CD4-positive, CD25-positive, alpha-beta regulatory T cell (primary cell): ENCODE measurements at regions not wholly inside any gene's neighbourhood (a gene's known extent, or its start where the extent isn't known, plus 50 kb on each side); places are given as distances from the start of the nearest gene placed in this dataset.

Experiments
- ATAC-seq, 2 donors: fragments of 150-1000 bp; cut with Tn5 transposase; one replicate each; pipeline ENCODE4 v1.10.0; 2021; ENCODE audit warnings: low read depth in 2 of 2, moderate number of reproducible peaks in 2 of 2, moderate library complexity in 1 of 2
- DNase-seq, 3 donors: peaks; one replicate each; pipeline versions ENCODE4 v3.0.0 to v3.0.0-alpha.2; 2012 to 2022; ENCODE audit warnings: mixed read lengths in 1 of 3
- H3K27ac ChIP-seq: one replicate; pipeline ENCODE4 v1.7.0; 2013; ENCODE audit warnings: mild to moderate bottlenecking, low read length; ENCODE audit not compliant: insufficient read depth, poor library complexity, severe bottlenecking
- H3K27me3 ChIP-seq: one replicate; pipeline ENCODE4 v1.7.0; 2013; ENCODE audit warnings: low read length; ENCODE audit not compliant: control insufficient read depth, insufficient read depth
- H3K36me3 ChIP-seq: one replicate; pipeline ENCODE4 v1.7.0; 2013; ENCODE audit warnings: mild to moderate bottlenecking, low read length, moderate library complexity; ENCODE audit not compliant: control insufficient read depth, insufficient read depth
- H3K4me1 ChIP-seq: 2 replicates; pipeline ENCODE4 v1.7.0; 2013; ENCODE audit warnings: mild to moderate bottlenecking, low read length; ENCODE audit not compliant: insufficient read depth, control insufficient read depth, poor library complexity, severe bottlenecking
- H3K4me3 ChIP-seq: one replicate; pipeline ENCODE4 v1.7.0; 2013; ENCODE audit warnings: low read depth, mild to moderate bottlenecking, low read length, moderate library complexity
- H3K9me3 ChIP-seq, 2 experiments: 1 replicate in 1 of 2; 2 replicates in 1 of 2; pipeline ENCODE4 v1.7.0; 2013; ENCODE audit warnings: low read length in 2 of 2, mild to moderate bottlenecking in 1 of 2, moderate library complexity in 1 of 2; ENCODE audit not compliant: control insufficient read depth in 2 of 2
- H3K27ac Mint-ChIP-seq, 3 donors: one replicate each; pipeline ENCODE4 v1.8.0; 2020 to 2022; ENCODE audit warnings: mild to moderate bottlenecking in 3 of 3, mixed read lengths in 3 of 3, moderate library complexity in 2 of 3
- H3K27me3 Mint-ChIP-seq: one replicate; pipeline ENCODE4 v1.8.0; 2022; ENCODE audit warnings: mild to moderate bottlenecking, mixed read lengths
- H3K36me3 Mint-ChIP-seq: one replicate; pipeline ENCODE4 v1.8.0; 2020; ENCODE audit warnings: mixed read lengths
- H3K4me1 Mint-ChIP-seq, 4 donors: one replicate each; pipeline ENCODE4 v1.8.0; 2020 to 2022; ENCODE audit warnings: mixed read lengths in 4 of 4, mild to moderate bottlenecking in 1 of 4
- H3K4me3 Mint-ChIP-seq, 4 donors: one replicate each; pipeline ENCODE4 v1.8.0; 2020 to 2022; ENCODE audit warnings: mild to moderate bottlenecking in 4 of 4, mixed read lengths in 4 of 4, moderate library complexity in 3 of 4
- H3K9me3 Mint-ChIP-seq, 7 donors: one replicate each; pipeline ENCODE4 v1.8.0; 2020 to 2022; ENCODE audit warnings: mixed read lengths in 7 of 7, mild to moderate bottlenecking in 3 of 7, moderate library complexity in 2 of 7

DNA sequence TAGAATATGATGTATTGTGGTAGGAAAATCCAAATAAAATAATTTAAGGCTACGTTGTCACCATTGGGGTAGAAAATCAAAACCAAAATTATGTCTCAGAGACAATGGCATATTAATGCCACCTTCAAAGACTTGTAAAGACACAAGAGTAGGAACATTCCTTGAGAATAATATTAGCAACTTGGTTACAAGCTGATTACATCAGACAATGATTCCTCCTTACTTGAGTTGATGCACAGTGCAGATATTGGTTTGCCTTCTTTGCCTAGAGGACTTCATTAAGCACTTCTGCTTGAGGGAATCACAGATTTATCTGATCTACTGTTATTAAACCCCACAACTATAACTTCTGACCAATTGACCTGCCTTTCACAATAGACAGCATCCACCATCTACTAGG, 500.2 kb downstream of the CDH9 start:
- Mint-ChIP-seq H3K27me3 (no peaks in the 10 kb centered on the region), H3K9me3 (peaks cover 3 to 34% (median 11%) of the 10 kb centered on the region in 7 donors), H3K36me3 (no peaks in the 10 kb centered on the region), H3K4me3 (no peak overlapping the region), H3K27ac (no peak overlapping the region), H3K4me1 (no peaks in the 10 kb centered on the region)
- ATAC-seq: no peak
- Histone ChIP-seq H3K4me3 (no peak overlapping the region), H3K4me1 (no peaks in the 10 kb centered on the region), H3K27ac (no peak overlapping the region), H3K27me3 (no peaks in the 10 kb centered on the region), H3K9me3 (peaks cover 4 to 17% of the 10 kb centered on the region in 2 experiments), H3K36me3 (no peaks in the 10 kb centered on the region)
- no peak for DNase-seq

DNA sequence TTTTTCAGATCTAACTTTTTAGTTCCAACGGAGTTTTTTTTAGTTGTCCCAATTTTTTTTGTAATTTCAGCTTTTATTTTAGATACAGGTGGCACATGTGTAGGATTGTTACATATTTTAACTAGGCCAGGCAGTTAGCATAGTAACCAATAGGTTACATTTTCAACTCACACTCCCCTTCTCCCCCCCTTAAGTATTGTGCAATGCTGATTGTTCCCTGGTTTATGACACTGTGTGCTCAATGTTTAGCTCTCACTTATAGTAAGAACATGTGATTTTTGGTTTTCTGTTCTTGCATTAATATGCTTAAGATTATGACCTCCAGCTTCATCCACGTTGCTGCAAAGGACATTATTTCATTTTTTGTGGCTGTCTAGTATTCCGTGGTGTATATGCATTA, 503.2 kb downstream of the CDH9 start:
- peaks cover 0 to 4% of the 10 kb centered on the region in 2 experiments for H3K9me3 ChIP-seq
- Mint-ChIP-seq H3K27me3 (no peaks in the 10 kb centered on the region), H3K9me3 (peaks cover 1 to 28% (median 10%) of the 10 kb centered on the region in 7 donors), H3K4me3 (no peak overlapping the region), H3K4me1 (no peaks in the 10 kb centered on the region), H3K36me3 (no peaks in the 10 kb centered on the region), H3K27ac (no peak overlapping the region)
- no peaks in the 10 kb centered on the region for H3K27me3 ChIP-seq
- no peak for ATAC-seq
- DNase-seq: no peak
- H3K27ac ChIP-seq: no peak overlapping the region
- no peak overlapping the region for H3K4me3 ChIP-seq
- no peaks in the 10 kb centered on the region for H3K4me1 ChIP-seq
- H3K36me3 ChIP-seq: no peaks in the 10 kb centered on the region

DNA sequence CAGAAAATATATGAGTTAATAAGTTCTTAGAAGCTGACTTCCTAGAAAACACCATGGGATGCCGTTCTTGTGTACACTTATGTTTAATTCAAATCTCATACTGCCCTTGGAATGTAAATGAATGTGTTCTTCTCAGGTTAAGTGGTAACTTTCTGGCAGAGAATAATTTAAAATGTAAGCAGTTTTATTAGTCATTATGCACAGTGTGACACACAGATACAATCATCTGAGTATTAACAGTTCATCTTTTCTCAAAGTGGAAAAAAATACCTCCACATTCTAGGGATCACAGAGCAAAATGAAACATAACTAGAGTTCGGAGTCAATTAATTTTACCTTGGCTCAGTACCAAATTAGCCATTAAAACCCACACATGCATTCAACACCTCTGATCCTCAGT, 508.1 kb downstream of the CDH9 start:
- no peak overlapping the region for H3K4me3 Mint-ChIP-seq

DNA sequence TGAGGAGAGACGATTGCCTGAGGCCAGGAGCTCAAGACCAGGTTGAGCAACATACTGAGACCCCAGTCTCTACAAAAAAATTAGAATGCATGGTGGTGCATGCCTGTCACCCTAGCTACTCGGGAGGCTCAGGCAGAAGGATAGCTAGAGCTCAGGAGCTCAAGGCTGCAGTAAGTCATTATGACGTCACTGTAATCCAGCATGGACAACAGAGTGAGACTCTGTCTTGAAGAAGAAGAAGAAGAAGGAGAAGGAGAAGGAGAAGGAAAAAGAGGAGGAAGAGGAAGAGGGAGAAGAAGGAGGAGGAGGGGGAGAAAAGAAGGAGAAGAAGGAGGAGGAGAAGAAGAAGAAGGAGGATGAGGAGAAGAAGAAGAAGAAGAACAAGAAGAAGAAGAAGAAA, 519.1 kb downstream of the CDH9 start:
- no peak overlapping the region for H3K4me3 ChIP-seq

More for the DNA sequence above, 508.1 kb downstream of the CDH9 start:
- Mint-ChIP-seq H3K27me3 (no peaks in the 10 kb centered on the region), H3K27ac (no peak overlapping the region), H3K4me1 (no peaks in the 10 kb centered on the region), H3K36me3 (no peaks in the 10 kb centered on the region), H3K9me3 (peaks cover 1 to 13% (median 6%) of the 10 kb centered on the region in 7 donors)
- no peaks in the 10 kb centered on the region for H3K9me3 ChIP-seq
- no peaks in the 10 kb centered on the region for H3K4me1 ChIP-seq
- no peaks in the 10 kb centered on the region for H3K27me3 ChIP-seq
- no peak overlapping the region for H3K4me3 ChIP-seq
- H3K27ac ChIP-seq: no peak overlapping the region
- no peak for ATAC-seq
- DNase-seq: no peak
- no peaks in the 10 kb centered on the region for H3K36me3 ChIP-seq

DNA sequence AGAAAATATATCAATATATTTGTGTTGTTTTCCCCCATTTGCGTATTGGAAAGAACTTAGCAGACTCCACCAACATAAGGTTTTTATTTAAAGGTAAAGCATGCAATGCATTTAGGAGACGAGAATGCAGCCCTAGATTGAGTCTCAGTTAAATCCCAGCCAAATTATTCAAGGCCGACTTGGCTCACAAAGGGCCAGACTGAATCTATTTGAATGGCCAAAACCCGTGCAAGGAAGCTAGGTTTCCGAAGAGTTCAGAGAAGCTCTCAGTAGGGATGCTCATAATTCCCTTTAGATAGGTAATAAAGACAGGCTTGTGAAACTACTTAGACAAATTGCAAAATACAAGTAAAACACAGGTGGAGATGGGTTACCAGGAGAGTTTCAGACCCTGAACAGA, 520.3 kb downstream of the CDH9 start:
- Mint-ChIP-seq H3K4me1 (no peaks in the 10 kb centered on the region), H3K27ac (no peak overlapping the region)

More for the DNA sequence above, 519.1 kb downstream of the CDH9 start:
- no peaks in the 10 kb centered on the region for H3K36me3 Mint-ChIP-seq
- no peaks in the 10 kb centered on the region for H3K36me3 ChIP-seq
- ATAC-seq (no peak), DNase-seq (no peak)
- peaks cover 0 to 26% (median 7%) of the 10 kb centered on the region in 7 donors for H3K9me3 Mint-ChIP-seq
- no peaks in the 10 kb centered on the region for H3K27me3 Mint-ChIP-seq
- no peaks in the 10 kb centered on the region for H3K4me1 Mint-ChIP-seq
- no peaks in the 10 kb centered on the region for H3K4me1 ChIP-seq
- peaks cover 0 to 4% of the 10 kb centered on the region in 2 experiments for H3K9me3 ChIP-seq
- no peaks in the 10 kb centered on the region for H3K27me3 ChIP-seq
- H3K27ac ChIP-seq: no peak overlapping the region
- no peak overlapping the region for H3K27ac Mint-ChIP-seq
- no peak overlapping the region for H3K4me3 Mint-ChIP-seq

DNA sequence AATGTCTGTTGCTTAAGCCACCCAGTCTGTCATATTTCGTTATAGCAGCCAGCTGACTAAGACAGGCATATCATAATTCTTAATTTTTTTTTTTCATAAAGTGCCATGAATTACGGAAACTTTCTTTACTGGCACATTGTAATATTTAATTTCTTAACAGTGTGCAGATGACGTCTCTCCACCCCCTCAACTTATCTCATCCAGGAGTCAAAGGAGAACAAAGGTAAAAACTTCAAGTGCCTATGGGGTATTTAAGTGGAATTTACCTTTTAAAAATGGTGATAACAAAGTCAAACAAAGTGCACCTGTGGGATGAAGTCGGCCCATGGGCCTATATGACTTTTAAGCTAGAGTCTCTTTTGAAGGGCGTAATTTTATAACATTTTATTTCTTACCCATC, 539.4 kb downstream of the CDH9 start:
- Histone ChIP-seq H3K4me3 (no peak overlapping the region), H3K36me3 (no peaks in the 10 kb centered on the region), H3K27ac (no peak overlapping the region), H3K9me3 (peaks cover 3 to 7% of the 10 kb centered on the region in 2 experiments), H3K4me1 (no peaks in the 10 kb centered on the region), H3K27me3 (no peaks in the 10 kb centered on the region)
- ATAC-seq: no peak
- Mint-ChIP-seq H3K27ac (no peak overlapping the region), H3K36me3 (no peaks in the 10 kb centered on the region), H3K27me3 (no peaks in the 10 kb centered on the region), H3K4me1 (no peaks in the 10 kb centered on the region), H3K4me3 (no peak overlapping the region), H3K9me3 (peaks cover 0 to 28% (median 12%) of the 10 kb centered on the region in 7 donors)
- DNase-seq: no peak

More for the DNA sequence above, 520.3 kb downstream of the CDH9 start:
- Histone ChIP-seq H3K4me3 (no peak overlapping the region), H3K36me3 (no peaks in the 10 kb centered on the region), H3K27ac (no peak overlapping the region), H3K9me3 (peaks cover 0 to under 1% of the 10 kb centered on the region in 2 experiments), H3K27me3 (no peaks in the 10 kb centered on the region), H3K4me1 (no peaks in the 10 kb centered on the region)
- Mint-ChIP-seq H3K4me3 (no peak overlapping the region), H3K9me3 (peaks cover 0 to 24% (median 7%) of the 10 kb centered on the region in 7 donors), H3K36me3 (no peaks in the 10 kb centered on the region), H3K27me3 (no peaks in the 10 kb centered on the region)
- DNase-seq: no peak
- no peak for ATAC-seq

DNA sequence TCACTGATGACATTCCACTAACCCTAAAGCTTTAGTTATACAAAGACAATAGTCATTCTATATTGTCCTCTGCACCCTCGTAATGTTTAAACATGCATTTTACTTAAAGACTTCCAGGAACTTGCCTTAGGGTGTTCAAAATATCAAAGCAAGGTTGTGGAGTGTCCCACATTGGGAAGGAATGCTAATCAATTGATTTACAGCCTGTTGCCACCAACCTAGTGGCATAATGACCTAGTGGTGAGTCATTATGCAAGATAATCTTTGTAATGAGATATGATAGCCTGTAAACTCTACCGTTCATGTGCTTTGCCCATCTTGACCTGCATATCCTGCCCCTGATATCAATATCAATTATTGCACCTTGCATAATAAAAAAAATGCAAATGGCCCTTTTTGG, 542.9 kb downstream of the CDH9 start:
- Mint-ChIP-seq H3K27ac (no peak overlapping the region), H3K4me3 (no peak overlapping the region), H3K9me3 (peaks cover 0 to 28% (median 15%) of the 10 kb centered on the region in 7 donors), H3K36me3 (no peaks in the 10 kb centered on the region), H3K27me3 (no peaks in the 10 kb centered on the region), H3K4me1 (no peaks in the 10 kb centered on the region)
- Histone ChIP-seq H3K4me3 (no peak overlapping the region), H3K4me1 (no peaks in the 10 kb centered on the region), H3K9me3 (peaks cover 3 to 17% of the 10 kb centered on the region in 2 experiments), H3K27ac (no peak overlapping the region), H3K27me3 (no peaks in the 10 kb centered on the region), H3K36me3 (no peaks in the 10 kb centered on the region)
- ATAC-seq (no peak), DNase-seq (no peak)

DNA sequence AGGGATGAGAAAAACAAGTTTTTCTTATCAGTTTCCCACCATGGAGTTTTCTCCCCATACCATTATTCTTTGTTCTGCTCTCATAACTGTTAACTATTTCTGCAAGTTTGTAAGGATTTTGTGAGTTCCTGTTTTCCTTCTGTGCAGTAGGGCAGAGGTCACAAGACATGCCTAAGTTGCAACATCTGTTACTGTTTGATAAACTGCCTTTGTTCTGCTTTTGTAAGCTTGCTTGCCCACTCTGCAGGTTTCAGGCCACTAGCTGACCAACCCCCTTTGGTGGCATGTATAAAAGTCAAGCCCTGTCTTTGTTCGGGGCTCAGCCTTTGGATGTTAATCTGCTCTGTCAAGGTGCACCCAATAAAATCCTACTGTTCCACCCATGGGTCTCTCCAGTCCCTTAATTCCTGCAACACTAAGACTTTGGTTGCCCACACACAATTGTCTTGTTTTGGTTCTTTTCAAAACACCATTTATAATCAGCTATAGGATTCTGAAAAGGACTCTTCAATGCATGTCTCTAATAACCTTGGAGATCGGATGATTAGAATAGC, 545.4 kb downstream of the CDH9 start:
- Histone ChIP-seq H3K27ac (no peak overlapping the region), H3K4me1 (no peaks in the 10 kb centered on the region), H3K4me3 (no peak overlapping the region), H3K36me3 (no peaks in the 10 kb centered on the region), H3K27me3 (no peaks in the 10 kb centered on the region), H3K9me3 (peaks cover 3 to 24% of the 10 kb centered on the region in 2 experiments)
- Mint-ChIP-seq H3K4me3 (no peak overlapping the region), H3K9me3 (peaks cover 0 to 34% (median 16%) of the 10 kb centered on the region in 7 donors), H3K27ac (no peak overlapping the region), H3K4me1 (no peaks in the 10 kb centered on the region), H3K27me3 (no peaks in the 10 kb centered on the region), H3K36me3 (no peaks in the 10 kb centered on the region)
- ATAC-seq (no peak), DNase-seq (no peak)
